IPS-20b (cell line): ENCODE measurements at regions not wholly inside any gene's neighbourhood (a gene's known extent, or its start where the extent isn't known, plus 50 kb on each side); places are given as distances from the start of the nearest gene placed in this dataset.
"Not testable (repeated sequence)": the region's sequence is repeated elsewhere in the genome, so short reads cannot be mapped to it uniquely, and the experiment has no call there.

ENCODE experiments used
- H3K27ac ChIP-seq: one replicate; pipeline ENCODE4 v1.5.1; 2013; ENCODE audit warnings: low read length
- H3K27me3 ChIP-seq: 2 replicates; pipeline ENCODE4 v1.6.1; 2013; ENCODE audit warnings: mild to moderate bottlenecking, low read length, inconsistent platforms; ENCODE audit not compliant: insufficient read depth
- H3K36me3 ChIP-seq: 2 replicates; pipeline ENCODE4 v1.6.1; 2013; ENCODE audit warnings: low read depth, mild to moderate bottlenecking, inconsistent platforms, low read length, moderate library complexity; ENCODE audit not compliant: insufficient read depth
- H3K4me1 ChIP-seq: 2 replicates; pipeline ENCODE4 v1.6.1; 2013; ENCODE audit warnings: mild to moderate bottlenecking, control low read depth, inconsistent platforms, low read length, moderate library complexity; ENCODE audit not compliant: insufficient read depth
- H3K4me3 ChIP-seq: 2 replicates; pipeline ENCODE4 v1.5.1; 2013; ENCODE audit warnings: mild to moderate bottlenecking, low read length, inconsistent platforms
- H3K9ac ChIP-seq: 2 replicates; pipeline ENCODE4 v1.6.1; 2013; ENCODE audit warnings: low read depth, mild to moderate bottlenecking, inconsistent platforms, low read length, moderate library complexity
- H3K9me3 ChIP-seq: 2 replicates; pipeline ENCODE4 v1.6.1; 2013; ENCODE audit warnings: mild to moderate bottlenecking, low read depth, low read length, inconsistent platforms; ENCODE audit not compliant: insufficient read depth

DNA sequence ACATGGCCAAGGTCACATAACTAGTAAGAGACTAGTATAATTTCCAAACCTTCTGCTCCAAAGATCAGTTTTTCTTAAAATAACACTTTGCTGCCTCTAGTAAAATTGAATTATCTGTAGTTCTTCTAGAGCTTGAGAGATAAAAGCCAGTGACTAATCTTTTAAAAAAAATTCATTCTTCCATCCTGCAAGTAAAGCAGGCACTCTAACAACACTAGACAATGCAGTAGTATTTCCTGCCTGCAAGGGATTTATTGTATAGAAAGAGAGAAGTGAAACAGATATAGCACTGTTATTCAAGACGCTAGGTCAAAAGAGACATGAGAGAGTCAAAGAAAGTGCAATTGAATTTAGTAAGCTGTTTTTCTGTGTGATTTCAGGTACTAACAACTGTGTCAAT, 159.5 kb upstream of the TBC1D5 start:
- H3K4me3 ChIP-seq = no peak overlapping the region
- no peaks in the 10 kb centered on the region for H3K36me3 ChIP-seq
- peaks cover 11% of the 10 kb centered on the region for H3K9me3 ChIP-seq
- no peak overlapping the region for H3K27ac ChIP-seq
- H3K27me3 ChIP-seq = no peaks in the 10 kb centered on the region
- H3K4me1 ChIP-seq = no peaks in the 10 kb centered on the region
- no peak overlapping the region for H3K9ac ChIP-seq

DNA sequence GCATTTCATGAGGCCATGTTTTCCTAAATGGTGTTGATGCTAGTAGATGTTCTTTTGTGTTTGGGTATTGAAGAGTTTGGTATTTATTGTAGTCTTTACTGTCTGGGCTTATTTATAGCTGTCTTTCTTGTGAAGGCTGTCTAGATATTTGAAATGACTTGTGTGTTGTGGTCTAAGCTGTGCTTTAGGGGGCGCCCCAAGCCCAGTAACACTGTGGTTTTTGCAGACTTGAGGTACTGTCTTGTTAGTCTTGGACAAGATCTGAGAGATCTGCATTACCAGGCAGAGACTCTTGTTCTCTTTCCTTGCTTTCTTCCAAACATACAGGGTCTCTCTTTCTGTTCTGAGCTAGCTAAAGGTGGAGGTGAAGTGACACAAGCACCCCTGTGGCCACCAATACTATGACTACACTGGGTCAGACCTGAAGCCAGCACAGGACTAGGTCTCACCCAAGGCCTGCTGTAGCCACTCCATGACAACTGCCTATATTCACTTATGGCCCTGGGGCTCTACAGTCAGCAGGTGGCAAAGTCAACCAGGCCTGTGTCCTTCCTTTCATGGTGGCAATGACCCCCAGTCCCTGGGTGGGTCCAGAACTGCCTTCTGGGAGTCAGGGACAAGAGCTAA, 152.1 kb upstream of the TBC1D5 start:
- H3K9ac ChIP-seq = no peak overlapping the region
- H3K27me3 ChIP-seq = no peaks in the 10 kb centered on the region
- H3K36me3 ChIP-seq = no peaks in the 10 kb centered on the region
- no peak overlapping the region for H3K27ac ChIP-seq
- H3K4me3 ChIP-seq = no peak overlapping the region
- H3K4me1 ChIP-seq = no peaks in the 10 kb centered on the region
- H3K9me3 ChIP-seq = no peaks in the 10 kb centered on the region

DNA sequence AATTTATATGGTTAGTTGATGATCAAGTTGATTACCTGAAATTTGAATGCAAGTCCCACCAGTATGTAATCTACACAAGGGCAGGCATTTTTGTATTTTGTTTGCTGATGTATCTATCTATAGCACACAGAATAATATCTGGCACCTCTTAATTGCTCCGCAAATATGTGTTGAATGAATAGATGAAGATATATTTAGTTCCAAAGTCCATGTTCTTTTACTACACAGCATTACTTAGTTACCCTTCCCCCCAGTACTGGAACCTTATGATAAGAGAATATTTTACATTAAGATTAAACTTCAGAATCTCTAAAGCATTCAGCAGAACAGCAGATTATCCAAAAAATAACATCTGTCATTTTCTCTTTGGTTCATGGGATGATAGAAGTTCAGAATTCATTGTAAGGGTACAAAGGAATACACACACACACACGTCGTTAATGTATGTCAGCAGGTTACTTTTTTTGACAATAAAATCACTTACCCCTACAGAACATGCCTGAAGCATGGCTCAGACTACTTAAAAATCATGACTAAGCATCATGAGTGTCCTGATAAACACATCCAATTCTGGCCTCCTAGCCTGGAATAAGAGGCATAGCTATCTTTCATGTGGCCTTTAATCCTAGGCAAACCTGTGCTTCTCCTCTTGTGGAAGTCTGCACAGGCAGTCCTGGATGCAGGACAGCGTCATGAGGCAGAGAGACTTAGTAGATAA, 148.9 kb upstream of the TBC1D5 start:
- Histone ChIP-seq H3K27me3 (no peaks in the 10 kb centered on the region), H3K4me3 (no peak overlapping the region), H3K27ac (no peak overlapping the region), H3K9ac (no peak overlapping the region), H3K9me3 (no peaks in the 10 kb centered on the region), H3K36me3 (no peaks in the 10 kb centered on the region), H3K4me1 (no peaks in the 10 kb centered on the region)

DNA sequence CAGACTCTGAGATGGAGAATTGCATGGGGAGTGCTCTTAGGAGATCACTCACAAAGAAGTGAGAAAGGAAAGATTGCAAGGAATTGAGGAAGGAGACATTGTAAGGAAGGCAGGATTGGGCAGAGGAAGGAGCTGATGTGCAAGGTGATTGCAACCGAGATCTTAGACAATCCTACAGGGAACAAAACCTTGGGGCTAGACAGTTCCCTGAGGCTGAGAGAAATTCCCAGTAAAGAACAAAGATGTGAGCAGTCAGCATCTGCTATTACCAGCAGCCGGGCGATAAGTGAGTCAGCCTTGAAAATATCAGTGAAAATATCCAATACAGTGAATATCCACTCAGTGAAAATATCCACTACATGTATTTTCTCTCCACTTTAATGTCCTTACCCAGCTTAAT, 143.6 kb upstream of the TBC1D5 start:
- Histone ChIP-seq H3K27ac (no peak overlapping the region), H3K36me3 (no peaks in the 10 kb centered on the region), H3K9ac (no peak overlapping the region), H3K9me3 (no peaks in the 10 kb centered on the region), H3K4me1 (no peaks in the 10 kb centered on the region), H3K4me3 (no peak overlapping the region), H3K27me3 (no peaks in the 10 kb centered on the region)

DNA sequence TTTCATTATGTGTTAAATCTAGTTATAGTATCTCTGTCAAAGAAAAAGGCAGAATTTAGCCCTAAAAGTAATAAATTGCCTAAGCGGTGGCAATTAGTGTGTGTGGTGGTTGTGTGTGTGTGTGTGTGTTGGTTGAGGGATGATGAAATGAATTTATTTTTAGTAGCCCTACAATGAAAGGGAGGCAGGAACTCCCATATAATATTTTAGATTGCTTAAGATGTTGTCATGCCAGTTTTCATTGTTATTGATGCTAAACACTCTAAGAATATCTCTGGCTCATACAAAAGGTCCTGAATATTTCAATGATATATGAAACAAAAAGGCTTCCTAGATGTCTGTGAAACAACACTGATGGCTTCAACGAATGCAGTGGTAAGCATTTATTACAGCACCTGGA, 140.6 kb upstream of the TBC1D5 start:
- H3K36me3 ChIP-seq = no peaks in the 10 kb centered on the region
- H3K27me3 ChIP-seq = no peaks in the 10 kb centered on the region
- H3K9ac ChIP-seq = no peak overlapping the region
- H3K4me3 ChIP-seq = no peak overlapping the region
- no peak overlapping the region for H3K27ac ChIP-seq
- no peaks in the 10 kb centered on the region for H3K4me1 ChIP-seq
- no peaks in the 10 kb centered on the region for H3K9me3 ChIP-seq

DNA sequence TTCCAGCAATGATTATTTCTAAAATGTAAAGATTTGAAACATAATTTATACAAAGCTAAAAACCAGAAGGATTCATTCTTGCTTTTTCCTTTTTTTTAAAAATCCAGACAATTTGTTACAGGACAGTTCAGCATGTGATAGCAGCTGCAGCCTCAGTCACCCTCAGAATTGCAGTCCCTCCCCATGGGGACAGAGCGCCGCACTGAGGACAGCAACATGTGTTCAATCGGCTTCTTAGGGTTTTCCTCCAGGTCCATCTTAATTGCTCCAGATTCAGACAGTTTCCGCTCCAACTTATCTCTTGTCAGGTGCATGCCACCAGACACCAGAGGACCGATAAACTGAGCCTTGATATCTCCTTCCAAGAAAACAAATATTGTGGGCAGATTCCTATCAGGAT, 134.9 kb upstream of the TBC1D5 start:
- H3K36me3 ChIP-seq = no peaks in the 10 kb centered on the region

DNA sequence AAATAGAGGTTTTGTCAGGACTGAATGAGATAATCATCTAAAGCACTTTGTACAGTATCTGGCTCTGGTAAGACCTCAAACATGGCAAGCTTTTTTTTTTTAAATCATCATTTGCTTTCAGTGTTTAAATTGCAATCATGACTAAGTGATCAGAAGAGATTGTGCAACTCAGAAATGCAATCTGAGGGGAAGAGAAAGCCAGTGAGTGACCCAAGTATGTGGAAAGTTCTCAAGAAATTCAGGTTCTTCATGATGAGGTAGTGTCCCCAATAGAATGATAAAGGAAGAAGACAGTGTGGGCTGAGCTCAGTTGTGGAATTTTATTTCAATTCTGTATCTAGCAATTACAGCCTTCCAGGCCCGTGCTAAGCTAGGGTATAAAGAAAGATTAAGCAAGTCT, 132.2 kb upstream of the TBC1D5 start:
- H3K9me3 ChIP-seq = no peaks in the 10 kb centered on the region
- no peaks in the 10 kb centered on the region for H3K4me1 ChIP-seq
- no peak overlapping the region for H3K27ac ChIP-seq
- no peak overlapping the region for H3K9ac ChIP-seq
- H3K36me3 ChIP-seq = no peaks in the 10 kb centered on the region
- no peak overlapping the region for H3K4me3 ChIP-seq
- H3K27me3 ChIP-seq = no peaks in the 10 kb centered on the region

More for the DNA sequence above, 134.9 kb upstream of the TBC1D5 start:
- Histone ChIP-seq H3K27me3 (no peaks in the 10 kb centered on the region), H3K27ac (no peak overlapping the region), H3K4me3 (no peak overlapping the region), H3K9ac (no peak overlapping the region), H3K4me1 (no peaks in the 10 kb centered on the region), H3K9me3 (no peaks in the 10 kb centered on the region)

DNA sequence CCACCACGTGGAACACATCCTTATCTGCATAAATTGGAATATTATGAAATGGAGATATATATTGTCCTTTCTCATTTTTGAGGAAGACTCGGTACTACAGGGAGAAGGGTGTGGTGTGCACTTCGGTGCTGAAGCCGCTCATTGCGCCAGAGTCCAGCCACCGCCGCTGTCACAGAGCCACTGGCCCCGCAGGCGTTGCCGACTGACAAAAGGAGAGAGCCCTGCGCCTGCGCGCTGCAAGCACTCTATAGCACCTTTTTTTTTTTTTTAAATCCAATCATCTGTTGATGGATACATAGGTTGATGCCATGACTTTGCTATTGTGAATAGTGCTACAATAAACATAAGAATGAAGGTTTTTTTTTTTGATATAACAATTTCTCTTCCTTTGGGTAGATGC, 130.0 kb upstream of the TBC1D5 start:
- H3K9ac ChIP-seq = no peak overlapping the region
- H3K4me3 ChIP-seq = no peak overlapping the region
- no peak overlapping the region for H3K27ac ChIP-seq
- H3K9me3 ChIP-seq = no peaks in the 10 kb centered on the region
- H3K27me3 ChIP-seq = no peaks in the 10 kb centered on the region
- H3K36me3 ChIP-seq = no peaks in the 10 kb centered on the region
- no peaks in the 10 kb centered on the region for H3K4me1 ChIP-seq

DNA sequence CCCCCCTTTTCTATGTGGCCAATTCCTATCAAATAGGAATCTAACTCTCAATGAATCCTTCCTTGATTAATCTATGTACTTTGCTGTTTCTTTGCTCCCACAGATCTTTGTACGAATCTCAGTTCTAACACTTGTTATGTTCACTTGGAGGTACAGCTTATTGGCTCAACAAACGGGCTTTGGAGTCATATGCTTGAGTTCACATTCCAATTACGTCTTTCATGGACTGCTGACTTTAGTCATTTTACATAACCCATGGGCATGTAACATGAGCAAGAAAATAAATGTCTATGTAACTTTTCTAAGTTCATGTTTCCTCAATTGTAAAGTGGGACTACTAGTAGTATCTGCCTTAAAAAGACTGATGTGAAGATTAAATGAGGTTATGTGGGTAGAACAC, 123.2 kb upstream of the TBC1D5 start:
- H3K27ac ChIP-seq = no peak overlapping the region
- H3K4me1 ChIP-seq = no peaks in the 10 kb centered on the region
- H3K9ac ChIP-seq = no peak overlapping the region

DNA sequence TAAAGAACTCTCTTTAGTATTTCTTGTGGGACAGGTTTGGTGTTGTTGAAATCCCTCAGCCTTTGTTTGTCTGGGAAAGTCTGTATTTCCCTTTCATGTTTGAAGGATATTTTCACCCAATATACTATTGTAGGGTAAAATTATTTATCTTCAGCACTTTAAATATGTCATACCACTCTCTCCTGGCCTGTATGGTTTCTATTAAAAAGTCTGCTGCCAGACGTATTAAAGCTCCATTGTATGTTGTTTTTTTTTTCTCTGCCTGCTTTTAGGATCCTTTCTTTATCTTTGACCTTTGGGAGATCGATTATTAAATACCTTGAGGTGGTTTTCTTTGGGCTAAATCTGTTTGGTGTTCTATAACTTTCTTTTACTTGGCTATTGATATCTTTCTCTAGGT, 119.0 kb upstream of the TBC1D5 start:
- Histone ChIP-seq H3K36me3 (no peaks in the 10 kb centered on the region; the same call in 1 of the 2 replicates), H3K4me3 (peak overlapping the region; percentile 56), H3K9ac (no peak overlapping the region), H3K27me3 (no peaks in the 10 kb centered on the region), H3K4me1 (no peaks in the 10 kb centered on the region), H3K27ac (no peak overlapping the region), H3K9me3 (peaks cover 4% of the 10 kb centered on the region; the same call in 1 of the 2 replicates)

More for the DNA sequence above, 123.2 kb upstream of the TBC1D5 start:
- Histone ChIP-seq H3K9me3 (peaks cover 4% of the 10 kb centered on the region; the same call in 1 of the 2 replicates), H3K27me3 (no peaks in the 10 kb centered on the region), H3K36me3 (no peaks in the 10 kb centered on the region; the same call in 1 of the 2 replicates), H3K4me3 (no peak overlapping the region)

DNA sequence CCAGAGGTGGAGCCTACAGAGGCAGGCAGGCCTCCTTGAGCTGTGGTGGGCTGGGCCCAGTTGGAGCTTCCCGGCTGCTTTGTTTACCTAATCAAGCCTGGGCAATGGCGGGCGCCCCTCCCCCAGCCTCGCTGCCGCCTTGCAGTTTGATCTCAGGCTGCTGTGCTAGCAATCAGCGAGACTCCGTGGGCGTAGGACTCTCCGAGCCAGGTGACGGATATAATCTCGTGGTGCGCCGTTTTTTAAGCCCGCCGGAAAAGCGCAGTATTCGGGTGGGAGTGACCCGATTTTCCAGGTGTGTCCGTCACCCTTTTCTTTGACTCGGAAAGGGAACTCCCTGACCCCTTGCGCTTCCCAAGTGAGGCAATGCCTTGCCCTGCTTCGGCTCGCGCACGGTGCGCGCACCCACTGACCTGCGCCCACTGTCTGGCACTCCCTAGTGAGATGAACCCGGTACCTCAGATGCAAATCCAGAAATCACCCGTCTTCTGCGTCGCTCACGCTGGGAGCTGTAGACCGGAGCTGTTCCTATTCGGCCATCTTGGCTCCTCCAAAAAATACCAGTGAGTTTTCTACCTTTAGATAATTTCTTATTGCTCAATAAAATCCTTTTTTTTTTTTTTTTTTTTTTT, 118.5 kb upstream of the TBC1D5 start:
- not testable (repeated sequence) for H3K9me3 ChIP-seq, H3K27me3 ChIP-seq, H3K4me1 ChIP-seq, H3K27ac ChIP-seq, H3K36me3 ChIP-seq, H3K9ac ChIP-seq
- peak overlapping the region; percentile 56; the same call in 1 of the 2 replicates for H3K4me3 ChIP-seq

DNA sequence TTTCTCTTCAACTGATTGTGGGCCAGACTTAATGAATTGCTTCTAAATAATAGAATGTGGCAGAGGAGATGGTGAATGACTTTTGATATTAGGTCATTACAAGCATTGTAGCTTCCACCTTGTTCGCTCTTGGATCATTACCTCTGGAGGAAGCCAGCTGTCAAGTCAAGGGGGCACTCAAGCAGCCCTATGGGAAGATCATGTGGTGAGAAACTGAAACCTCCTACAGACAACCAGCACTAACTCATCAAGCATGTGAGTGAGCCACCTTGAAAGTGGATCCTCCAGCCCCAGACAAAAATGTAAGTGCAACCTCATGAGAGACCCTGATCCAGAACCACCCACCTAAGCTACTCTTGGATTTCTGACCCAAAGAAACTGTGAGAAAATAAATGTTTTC, 109.8 kb upstream of the TBC1D5 start:
- Histone ChIP-seq H3K9me3 (peaks cover 8% of the 10 kb centered on the region), H3K27me3 (no peaks in the 10 kb centered on the region)

More for the DNA sequence above, 109.8 kb upstream of the TBC1D5 start:
- H3K4me1 ChIP-seq = no peaks in the 10 kb centered on the region
- no peak overlapping the region for H3K9ac ChIP-seq
- H3K4me3 ChIP-seq = no peak overlapping the region
- H3K27ac ChIP-seq = no peak overlapping the region
- H3K36me3 ChIP-seq = no peaks in the 10 kb centered on the region
